GM21423 (cell line): ENCODE measurements at regions not wholly inside any gene's neighbourhood (a gene's known extent, or its start where the extent isn't known, plus 50 kb on each side); places are given as distances from the start of the nearest gene placed in this dataset.

Experiments
- ATAC-seq: cut with Tn5 transposase; IDR thresholded peaks from one replicate; pipeline ENCODE4 v1.9.1; 2021; ENCODE audit warnings: mild to moderate bottlenecking, moderate library complexity; ENCODE audit not compliant: unreplicated experiment

- ATAC-seq = no peak
Observed at GRCh38 chr15:35168464-35168863, 83.4 kb upstream of the NANOGP8 start.

- ATAC-seq = no peak
Observed at GRCh38 chr15:35167675-35168074, 82.6 kb upstream of the NANOGP8 start.

GRCh38 chr15:35166730-35167359 is 81.8 kb upstream of the NANOGP8 start:
- no peak for ATAC-seq

DNA sequence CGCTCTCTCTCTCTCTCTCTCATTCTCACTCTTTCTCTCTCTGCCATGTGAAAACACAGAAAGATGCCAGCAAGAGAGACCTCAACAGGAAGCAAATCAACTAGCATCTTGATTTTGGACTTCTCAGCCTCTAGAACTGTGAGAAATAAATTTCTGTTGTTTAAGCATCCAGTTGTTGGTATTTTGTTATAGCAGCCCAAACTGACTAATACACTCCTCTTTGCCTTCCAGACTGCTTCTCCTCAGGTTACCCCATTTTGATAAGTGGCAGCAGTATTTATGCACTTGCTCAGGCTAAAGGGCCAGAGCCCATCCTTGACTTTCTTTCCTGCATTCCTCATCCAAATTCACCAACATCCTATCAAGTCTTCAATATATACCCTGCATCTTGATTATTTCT is 76.6 kb upstream of the NANOGP8 start:
- ATAC-seq = no peak

GRCh38 chr15:35159170-35159569 is 74.1 kb upstream of the NANOGP8 start:
- no peak for ATAC-seq

DNA sequence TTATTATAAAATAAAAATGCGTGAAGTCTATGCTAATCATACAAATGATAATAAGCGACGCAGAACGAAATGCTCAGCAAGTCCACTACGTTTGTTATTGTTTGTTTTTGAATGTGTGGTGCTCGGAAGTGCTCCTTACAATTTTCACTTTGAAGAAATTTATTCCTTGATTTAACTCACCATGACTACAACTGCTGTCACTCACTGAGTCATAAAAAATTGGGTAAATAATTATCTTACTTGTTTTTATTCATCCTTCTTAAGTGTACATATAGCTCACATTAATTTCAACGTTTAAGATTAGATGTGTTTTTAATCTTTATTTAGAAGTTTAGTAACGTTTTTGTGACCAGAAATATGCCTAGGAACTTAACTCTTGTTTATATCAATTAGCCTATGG is 66.7 kb upstream of the NANOGP8 start:
- ATAC-seq = no peak

DNA sequence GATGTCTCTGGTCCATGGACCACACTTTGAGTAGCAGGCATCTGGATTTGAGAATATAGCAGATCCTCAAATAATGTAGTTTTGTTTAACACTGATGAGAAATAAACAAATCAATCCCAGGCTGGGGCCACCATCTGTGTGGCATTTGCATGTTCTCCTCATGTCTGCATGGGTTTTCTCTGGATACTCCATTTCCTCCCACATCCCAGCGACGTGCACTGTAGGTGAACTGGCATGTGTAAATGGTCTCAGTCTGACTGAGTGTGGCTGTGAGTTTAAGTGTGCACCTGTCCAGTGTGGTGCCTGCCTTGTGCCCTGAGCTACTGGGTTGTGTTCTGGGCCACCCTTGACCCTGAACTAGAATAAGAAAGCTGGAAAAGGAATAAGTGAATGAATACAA is 66.3 kb upstream of the NANOGP8 start:
- no peak for ATAC-seq

- no peak for ATAC-seq
Observed at GRCh38 chr15:35150361-35150760, 65.3 kb upstream of the NANOGP8 start.

- no peak for ATAC-seq
Observed at GRCh38 chr15:35145336-35145735, 60.2 kb upstream of the NANOGP8 start.

- ATAC-seq = no peak
Observed at GRCh38 chr15:35142578-35142977, 57.5 kb upstream of the NANOGP8 start.

DNA sequence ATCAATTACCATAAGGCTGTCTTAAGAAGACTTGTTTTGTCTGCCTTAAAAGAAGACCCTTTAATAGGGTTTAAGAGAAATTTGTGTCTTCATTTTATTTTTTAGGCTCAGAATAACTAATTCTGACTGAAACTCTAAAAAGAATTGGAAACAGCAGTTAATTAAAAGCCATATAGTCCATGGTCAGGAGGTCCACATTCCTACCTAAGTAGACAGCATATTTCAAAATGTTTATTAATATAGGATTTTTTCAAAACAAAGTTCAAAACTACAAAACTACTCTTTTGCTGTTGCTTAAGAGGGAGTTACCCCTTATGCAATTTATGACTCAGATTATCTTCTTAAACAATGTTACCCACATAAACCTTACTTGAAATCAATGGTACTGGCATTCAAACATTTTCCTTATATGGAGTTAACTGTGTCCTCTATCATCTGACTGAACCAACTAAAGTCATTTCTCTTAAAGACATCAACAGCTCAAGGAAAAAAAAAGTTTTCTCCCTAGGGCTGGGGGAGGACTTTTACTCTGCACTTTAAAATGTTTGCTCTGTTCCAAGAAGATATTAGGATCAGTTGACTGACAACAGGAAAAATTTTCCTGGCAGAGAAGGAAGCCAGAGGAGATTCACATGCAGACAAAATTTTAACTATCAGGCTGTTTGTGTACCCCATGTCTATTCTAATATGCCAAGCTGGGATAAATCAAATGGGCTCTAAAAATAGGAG is 56.8 kb upstream of the NANOGP8 start:
- no peak for ATAC-seq

DNA sequence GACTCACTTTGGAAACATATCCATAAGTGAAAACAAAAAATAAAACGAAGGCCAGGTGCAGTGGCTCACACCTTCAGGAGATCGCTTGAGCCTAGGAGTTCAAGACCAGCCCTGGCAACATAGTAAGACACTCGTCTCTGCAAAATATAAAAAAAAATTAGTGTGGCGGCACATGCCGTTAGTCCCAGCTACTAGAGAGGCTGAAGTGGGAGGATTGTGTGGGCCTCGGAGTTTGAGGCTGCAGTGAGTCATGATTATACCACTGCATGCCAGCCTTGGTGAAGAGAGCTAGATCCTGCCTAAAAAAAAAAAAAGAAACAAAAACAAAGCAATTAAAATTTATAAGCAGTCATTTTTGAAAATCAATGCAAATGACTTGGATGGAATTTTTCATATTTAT is 54.7 kb upstream of the NANOGP8 start:
- ATAC-seq = no peak

DNA sequence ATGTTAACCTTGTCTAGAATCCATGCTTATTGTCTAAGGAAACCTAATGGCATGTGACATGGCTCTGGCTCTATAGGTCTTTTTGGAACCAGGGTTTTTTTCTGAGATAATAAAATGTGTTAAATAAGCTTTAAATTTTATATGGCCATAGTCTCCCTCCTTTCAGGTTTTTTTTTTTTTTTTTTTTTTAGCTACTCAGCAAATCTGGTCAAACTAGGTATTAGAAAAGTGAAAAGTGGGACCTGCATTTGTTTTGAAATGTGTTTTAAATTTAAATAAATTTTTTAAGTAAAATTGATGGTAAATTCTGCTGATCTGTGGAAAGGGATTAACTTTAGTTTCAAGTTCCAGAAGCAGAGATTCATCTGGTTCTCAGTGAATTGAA is 52.1 kb upstream of the NANOGP8 start:
- ATAC-seq = no peak

GRCh38 chr15:35136321-35137189 is 51.5 kb upstream of the NANOGP8 start:
- ATAC-seq = peak; percentile 98
